ENCODE measurements at regions not wholly inside any gene's neighbourhood (a gene's known extent, or its start where the extent isn't known, plus 50 kb on each side); places are given as distances from the start of the nearest gene placed in this dataset.
"Not testable (repeated sequence)": the region's sequence is repeated elsewhere in the genome, so short reads cannot be mapped to it uniquely, and the experiment has no call there.

- no peak for DNase-seq
These were observed 95.9 kb upstream of the DTNBP1 start for GRCh38 chr6:15758631-15759215.

DNA sequence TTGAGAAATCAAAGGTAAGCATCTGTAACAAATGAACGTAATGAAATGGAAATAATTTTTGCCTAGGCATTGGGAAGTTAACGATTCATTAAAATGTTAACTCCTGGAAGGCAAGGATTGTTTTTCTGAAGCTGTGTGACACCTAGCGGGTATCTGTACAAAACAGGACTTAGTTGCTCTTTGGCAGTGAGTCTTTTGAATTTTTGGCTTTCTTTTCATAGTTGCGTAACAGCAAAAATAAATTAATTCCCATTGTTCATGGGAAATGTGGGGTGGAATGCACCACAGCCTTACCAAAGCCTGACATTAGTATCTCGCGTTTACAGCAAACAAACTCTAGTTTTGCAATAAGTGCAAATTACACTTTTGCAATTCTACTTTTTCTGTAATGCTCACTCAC, 92.7 kb upstream of the DTNBP1 start:
- DNase-seq: no peak

DNA sequence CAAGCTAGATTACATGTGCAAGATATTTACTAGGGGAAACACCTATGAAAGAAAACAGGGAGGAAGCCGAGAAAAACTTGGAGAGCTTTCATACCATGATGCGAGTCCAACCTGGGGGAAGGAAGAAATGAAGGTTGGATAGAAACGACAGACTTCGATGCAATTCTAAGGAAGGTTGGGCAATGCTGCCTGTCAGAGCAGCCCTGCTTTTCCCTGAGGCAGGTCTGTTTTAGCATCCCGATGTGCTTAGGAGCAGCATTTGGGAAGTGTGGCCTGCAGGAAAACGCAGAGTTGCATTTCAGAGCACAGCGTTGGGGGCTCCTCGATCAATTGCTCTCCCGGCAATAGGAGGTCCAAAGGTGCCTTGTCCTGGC, 91.9 kb upstream of the DTNBP1 start:
- no peak for DNase-seq

- no peak for DNase-seq
These were observed 91.3 kb upstream of the DTNBP1 start for GRCh38 chr6:15754035-15754705.

DNA sequence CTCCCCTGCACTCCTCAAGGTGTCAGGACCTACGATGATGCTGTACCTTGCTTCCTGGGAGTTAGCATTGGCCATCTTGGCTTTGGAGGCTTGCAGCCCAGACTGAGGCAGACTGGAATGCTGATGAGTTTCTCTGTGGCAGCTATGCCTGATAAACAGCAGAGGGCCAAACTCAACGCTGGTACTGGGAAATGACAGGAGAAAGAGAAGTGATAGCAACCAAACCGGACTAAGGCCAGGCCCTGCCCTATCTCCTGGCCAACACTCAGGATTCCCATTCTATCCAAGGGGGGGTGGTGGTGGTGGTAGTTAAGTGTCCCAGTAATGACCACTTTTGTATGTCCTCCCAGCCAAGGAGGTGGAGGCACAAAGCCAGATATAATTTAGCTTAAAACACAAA, 90.0 kb upstream of the DTNBP1 start:
- DNase-seq: no peak

DNA sequence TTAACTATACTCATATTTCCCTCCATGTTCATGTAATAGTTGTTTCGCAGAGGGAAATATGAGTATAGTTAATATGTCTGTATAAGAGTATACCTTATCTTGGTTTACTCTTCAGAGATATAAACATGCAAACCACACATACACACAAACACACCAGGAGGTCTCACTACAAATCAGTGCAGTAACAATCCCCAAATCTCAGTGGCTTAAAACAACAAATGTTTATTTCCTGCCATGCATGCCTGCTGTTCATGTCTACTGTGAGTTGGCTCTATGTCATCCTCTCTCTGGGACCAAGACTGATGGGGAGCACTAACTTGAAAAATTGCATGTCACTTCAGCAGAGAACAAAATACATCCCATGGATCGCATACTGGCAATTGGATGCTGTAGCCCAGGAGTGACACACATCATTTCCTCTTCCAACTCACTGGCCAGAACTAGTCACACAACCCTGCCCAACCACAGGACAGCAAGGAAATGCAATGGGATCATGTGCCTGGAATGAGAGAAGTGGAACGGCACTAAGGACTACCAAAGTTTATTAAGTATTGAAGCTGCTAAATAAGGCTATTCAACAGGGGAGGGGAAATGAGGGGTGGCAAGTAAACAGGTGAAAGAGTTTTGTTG, 89.0 kb upstream of the DTNBP1 start:
- no peak for DNase-seq

DNA sequence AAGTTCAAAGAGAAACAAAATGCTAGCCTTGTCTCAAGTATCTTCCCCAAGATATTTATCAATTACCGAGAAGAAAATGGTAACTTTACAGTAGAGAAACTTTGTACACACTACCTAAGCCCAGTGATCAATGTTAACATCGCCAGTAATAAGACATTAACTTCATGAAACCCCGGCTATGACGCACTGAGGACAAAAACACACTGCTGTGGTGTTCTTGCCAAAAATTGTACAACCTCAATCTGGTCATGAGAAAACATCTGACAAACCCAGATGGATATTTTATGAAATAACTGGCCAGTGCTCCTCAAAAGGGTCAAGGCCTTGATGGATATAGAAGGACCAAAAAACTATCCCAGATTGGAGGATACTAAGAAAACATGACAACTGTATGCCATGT, 85.5 kb upstream of the DTNBP1 start:
- no peak for DNase-seq

GRCh38 chr6:15747354-15747883, 84.6 kb upstream of the DTNBP1 start:
- no peak for DNase-seq

GRCh38 chr6:15745781-15746180, 83.0 kb upstream of the DTNBP1 start:
- no peak for DNase-seq

- DNase-seq: no peak
These were observed 82.1 kb upstream of the DTNBP1 start for GRCh38 chr6:15744818-15745402.

- not testable (repeated sequence) for DNase-seq
These were observed 79.2 kb upstream of the DTNBP1 start for GRCh38 chr6:15742013-15742412.

DNA sequence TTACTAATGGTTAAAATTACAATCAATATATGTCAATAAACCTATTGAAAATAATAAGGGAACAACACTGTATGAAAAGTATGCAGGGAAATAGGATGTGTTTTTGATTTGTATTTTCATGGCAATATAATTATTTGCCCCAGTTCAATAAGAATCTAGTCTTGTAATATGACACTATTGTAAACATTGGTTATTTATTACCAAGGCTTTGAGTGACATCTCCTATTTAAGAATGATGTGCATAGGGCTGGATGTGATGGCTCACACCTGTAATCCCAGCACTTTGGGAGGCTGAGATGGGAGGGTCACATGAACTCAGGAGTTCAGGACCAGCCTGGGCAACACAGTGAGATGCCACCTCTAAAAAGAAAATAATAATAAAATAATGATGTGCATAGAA, 78.6 kb upstream of the DTNBP1 start:
- DNase-seq: no peak

DNA sequence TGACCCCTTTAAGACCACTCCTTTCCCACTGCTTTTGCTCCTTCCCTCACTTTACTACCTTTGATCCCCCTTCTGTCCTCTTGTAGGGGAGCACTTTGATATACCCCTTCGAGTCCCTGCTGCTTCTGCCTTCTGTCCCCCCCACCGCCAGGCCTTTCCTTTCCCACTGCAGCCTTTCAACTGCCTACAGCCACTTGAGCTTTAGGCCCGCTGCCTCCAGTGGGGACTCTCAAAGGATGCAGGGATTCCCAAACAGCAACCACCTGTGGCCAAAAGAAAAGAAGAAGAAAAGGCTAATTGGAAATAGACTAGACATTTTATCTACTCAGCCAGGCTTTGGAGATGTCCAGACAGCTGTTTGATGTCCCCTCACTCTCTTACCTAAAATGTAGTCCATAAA, 77.0 kb upstream of the DTNBP1 start:
- DNase-seq: no peak

- DNase-seq: no peak
These were observed 76.5 kb upstream of the DTNBP1 start for GRCh38 chr6:15739353-15739752.

GRCh38 chr6:15738195-15738594, 75.4 kb upstream of the DTNBP1 start:
- not testable (repeated sequence) for DNase-seq

GRCh38 chr6:15736297-15736696, 73.5 kb upstream of the DTNBP1 start:
- DNase-seq: no peak

GRCh38 chr6:15735567-15736265, 72.9 kb upstream of the DTNBP1 start:
- DNase-seq: no peak

GRCh38 chr6:15734118-15734897, 71.5 kb upstream of the DTNBP1 start:
- no peak for DNase-seq

- no peak for DNase-seq
These were observed 68.1 kb upstream of the DTNBP1 start for GRCh38 chr6:15730922-15731321.

GRCh38 chr6:15730442-15730841, 67.6 kb upstream of the DTNBP1 start:
- no peak for DNase-seq

DNA sequence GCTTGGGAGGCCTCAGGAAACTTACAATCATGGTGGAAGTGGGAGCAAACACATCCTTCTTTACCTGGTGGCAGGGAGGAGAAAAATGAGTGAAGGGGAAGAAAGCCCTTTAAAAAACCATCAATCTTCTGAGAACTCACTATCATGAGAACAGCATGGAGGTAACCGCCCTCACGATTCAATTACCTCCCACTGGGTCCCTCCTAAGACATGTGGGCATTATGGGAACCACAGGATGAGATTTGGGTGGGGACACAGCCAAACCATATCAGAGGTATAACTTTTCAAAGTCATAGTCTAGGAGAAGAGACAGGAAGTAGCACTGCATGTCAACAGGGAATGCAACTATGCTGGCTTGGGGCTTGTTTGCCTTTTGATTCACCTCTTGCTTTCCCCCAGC, 59.9 kb upstream of the DTNBP1 start:
- DNase-seq: no peak

DNA sequence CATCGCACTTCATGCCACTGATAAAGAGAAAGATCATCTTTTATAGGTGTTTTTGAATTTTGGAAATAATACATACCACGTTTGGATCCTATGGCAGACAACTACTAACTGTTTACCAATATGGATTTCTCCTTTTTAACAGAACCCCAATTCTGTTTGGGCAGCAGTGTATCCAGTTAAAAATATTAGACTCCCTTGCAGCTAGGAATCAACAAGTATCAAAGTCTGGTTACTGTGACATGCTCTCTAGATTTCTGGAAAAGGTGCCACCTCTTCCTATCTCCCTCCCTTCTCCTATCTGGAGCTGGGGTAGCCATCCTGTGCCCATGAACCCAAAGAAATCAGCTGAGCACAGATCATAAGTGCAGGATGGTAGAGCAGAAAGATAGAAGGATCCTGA, 54.1 kb upstream of the DTNBP1 start:
- no peak for DNase-seq

GRCh38 chr6:15715851-15716250, 53.0 kb upstream of the DTNBP1 start:
- DNase-seq: no peak
